Osteocyte (in vitro differentiated cells): ENCODE measurements at regions not wholly inside any gene's neighbourhood (a gene's known extent, or its start where the extent isn't known, plus 50 kb on each side); places are given as distances from the start of the nearest gene placed in this dataset.

ENCODE experiments used
- DNase-seq: peaks from one replicate; pipeline ENCODE4 v3.0.0; 2021; ENCODE audit warnings: mixed read lengths; ENCODE audit not compliant: unreplicated experiment; ENCODE audit errors: extremely low spot score
- H3K27ac Mint-ChIP-seq: one replicate; pipeline ENCODE4 v1.8.0; 2021; ENCODE audit warnings: mild to moderate bottlenecking, mixed read lengths; ENCODE audit not compliant: unreplicated experiment
- H3K27me3 Mint-ChIP-seq: one replicate; pipeline ENCODE4 v1.8.0; 2021; ENCODE audit warnings: mixed read lengths; ENCODE audit not compliant: unreplicated experiment
- H3K36me3 Mint-ChIP-seq: one replicate; pipeline ENCODE4 v1.8.0; 2021; ENCODE audit warnings: mixed read lengths; ENCODE audit not compliant: unreplicated experiment
- H3K4me1 Mint-ChIP-seq: one replicate; pipeline ENCODE4 v1.8.0; 2021; ENCODE audit warnings: mixed read lengths; ENCODE audit not compliant: unreplicated experiment
- H3K4me3 Mint-ChIP-seq: one replicate; pipeline ENCODE4 v1.8.0; 2021; ENCODE audit warnings: mild to moderate bottlenecking, moderate library complexity, mixed read lengths; ENCODE audit not compliant: unreplicated experiment
- H3K9me3 Mint-ChIP-seq: one replicate; pipeline ENCODE4 v1.8.0; 2021; ENCODE audit warnings: mixed read lengths; ENCODE audit not compliant: unreplicated experiment
- TF ChIP-seq, protein P1 (sequence below): fragments of 200-600 bp; sonication (generic); IDR thresholded peaks from 2 replicates; pipeline ENCODE4 v1.5.0; 2021; ENCODE audit warnings: antibody characterized with exemption, mild to moderate bottlenecking, moderate library complexity

GRCh38 chr11:119989159-119989821, 148.6 kb downstream of the TRIM29 start:
- Mint-ChIP-seq H3K4me1 (no peaks in the 10 kb centered on the region), H3K9me3 (no peaks in the 10 kb centered on the region), H3K27ac (no peak overlapping the region), H3K36me3 (no peaks in the 10 kb centered on the region), H3K27me3 (peaks cover 21% of the 10 kb centered on the region), H3K4me3 (no peak overlapping the region)
- TF ChIP-seq, protein P1, sequence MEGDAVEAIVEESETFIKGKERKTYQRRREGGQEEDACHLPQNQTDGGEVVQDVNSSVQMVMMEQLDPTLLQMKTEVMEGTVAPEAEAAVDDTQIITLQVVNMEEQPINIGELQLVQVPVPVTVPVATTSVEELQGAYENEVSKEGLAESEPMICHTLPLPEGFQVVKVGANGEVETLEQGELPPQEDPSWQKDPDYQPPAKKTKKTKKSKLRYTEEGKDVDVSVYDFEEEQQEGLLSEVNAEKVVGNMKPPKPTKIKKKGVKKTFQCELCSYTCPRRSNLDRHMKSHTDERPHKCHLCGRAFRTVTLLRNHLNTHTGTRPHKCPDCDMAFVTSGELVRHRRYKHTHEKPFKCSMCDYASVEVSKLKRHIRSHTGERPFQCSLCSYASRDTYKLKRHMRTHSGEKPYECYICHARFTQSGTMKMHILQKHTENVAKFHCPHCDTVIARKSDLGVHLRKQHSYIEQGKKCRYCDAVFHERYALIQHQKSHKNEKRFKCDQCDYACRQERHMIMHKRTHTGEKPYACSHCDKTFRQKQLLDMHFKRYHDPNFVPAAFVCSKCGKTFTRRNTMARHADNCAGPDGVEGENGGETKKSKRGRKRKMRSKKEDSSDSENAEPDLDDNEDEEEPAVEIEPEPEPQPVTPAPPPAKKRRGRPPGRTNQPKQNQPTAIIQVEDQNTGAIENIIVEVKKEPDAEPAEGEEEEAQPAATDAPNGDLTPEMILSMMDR: no peak
- no peak for DNase-seq

DNA sequence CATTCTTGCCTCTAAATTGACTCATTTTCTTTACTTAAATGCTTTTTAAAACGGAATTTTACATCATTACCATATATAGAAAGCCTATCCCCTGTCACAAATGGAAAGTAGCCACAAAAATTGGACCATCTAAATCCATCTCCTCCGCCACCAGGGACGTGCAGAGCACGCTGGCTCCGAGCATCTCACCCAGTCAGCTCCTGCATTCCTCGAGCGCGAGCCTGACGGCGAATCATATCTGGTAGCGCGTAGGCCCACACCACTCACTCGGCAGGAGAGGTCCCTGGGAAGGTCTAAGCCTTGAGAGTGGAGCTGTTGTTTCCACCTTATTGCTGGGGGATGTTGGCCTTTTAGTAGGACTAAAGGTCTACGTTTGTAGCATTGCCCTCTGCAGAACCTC, 152.4 kb downstream of the TRIM29 start:
- H3K27me3 Mint-ChIP-seq: peaks cover 29% of the 10 kb centered on the region
- no peaks in the 10 kb centered on the region for H3K4me1 Mint-ChIP-seq
- no peak for DNase-seq
- no peaks in the 10 kb centered on the region for H3K36me3 Mint-ChIP-seq
- no peaks in the 10 kb centered on the region for H3K9me3 Mint-ChIP-seq
- no peak overlapping the region for H3K27ac Mint-ChIP-seq
- H3K4me3 Mint-ChIP-seq: no peak overlapping the region
- TF ChIP-seq, protein P1: no peak

DNA sequence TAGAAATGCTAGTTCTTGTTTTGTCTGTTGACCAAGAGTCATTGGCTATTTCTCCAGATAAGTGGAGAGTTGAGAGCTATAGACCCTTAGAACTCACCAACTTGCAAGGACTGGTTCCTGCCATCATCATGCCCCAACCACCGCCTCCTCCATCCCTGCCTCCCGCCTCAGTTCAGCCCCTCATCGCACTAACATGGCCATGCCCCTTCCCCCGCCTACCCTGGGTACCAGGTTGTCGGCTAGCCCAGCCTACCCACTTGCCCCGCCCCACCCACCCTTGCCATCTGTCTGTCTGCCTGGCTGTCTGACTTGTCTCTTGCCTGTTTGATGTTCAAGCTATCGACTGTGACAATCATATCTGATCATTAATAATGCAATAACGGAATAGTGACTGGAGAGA, 154.1 kb downstream of the TRIM29 start:
- peaks cover 25% of the 10 kb centered on the region for H3K27me3 Mint-ChIP-seq

GRCh38 chr11:119983240-119983732, 154.6 kb downstream of the TRIM29 start:
- TF ChIP-seq, protein P1: no peak
- Mint-ChIP-seq H3K27ac (no peak overlapping the region), H3K9me3 (no peaks in the 10 kb centered on the region), H3K27me3 (peaks cover 25% of the 10 kb centered on the region), H3K4me1 (no peaks in the 10 kb centered on the region), H3K36me3 (no peaks in the 10 kb centered on the region), H3K4me3 (no peak overlapping the region)
- DNase-seq: no peak

More for the DNA sequence above, 154.1 kb downstream of the TRIM29 start:
- Mint-ChIP-seq H3K4me3 (no peak overlapping the region), H3K27ac (no peak overlapping the region), H3K9me3 (no peaks in the 10 kb centered on the region), H3K4me1 (no peaks in the 10 kb centered on the region), H3K36me3 (no peaks in the 10 kb centered on the region)
- TF ChIP-seq, protein P1: no peak
- no peak for DNase-seq

DNA sequence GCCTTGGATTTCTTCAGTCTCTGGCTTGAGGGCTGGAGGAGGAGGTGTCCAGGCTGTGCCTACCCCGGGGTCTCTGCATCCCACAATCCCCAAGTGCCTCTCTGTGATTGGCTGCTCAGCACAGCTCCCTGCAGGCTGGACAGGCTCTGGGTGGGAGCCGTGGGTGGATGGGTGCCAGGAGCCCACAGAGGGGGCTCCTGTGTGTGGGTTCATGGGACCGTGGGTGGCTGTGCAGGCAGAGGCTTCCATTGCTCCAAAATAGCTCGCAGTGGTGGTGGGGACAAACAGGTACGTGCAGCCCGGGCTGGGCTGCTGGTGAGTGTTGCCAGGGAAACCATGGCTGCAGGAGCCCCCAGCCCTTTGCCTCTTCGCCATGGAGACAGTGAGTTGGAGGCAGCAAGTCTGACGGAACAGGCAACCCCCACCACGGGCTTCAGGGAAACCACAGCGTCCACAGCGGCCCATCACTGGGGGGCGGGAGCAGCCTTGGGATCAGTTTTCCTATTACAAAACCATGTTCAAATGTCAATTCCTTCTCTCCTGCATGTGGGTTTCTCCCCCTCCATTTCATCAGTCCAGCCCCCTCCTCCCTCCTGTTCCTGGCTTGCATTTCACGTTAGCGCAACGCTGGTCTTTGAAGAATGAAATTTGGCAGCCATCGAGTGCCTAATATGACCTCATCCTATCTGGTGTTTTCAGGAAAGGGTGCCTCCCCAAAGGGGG, 155.2 kb downstream of the TRIM29 start:
- peaks cover 21% of the 10 kb centered on the region for H3K27me3 Mint-ChIP-seq
- no peak for DNase-seq

More for the DNA sequence above, 155.2 kb downstream of the TRIM29 start:
- TF ChIP-seq, protein P1: no peak
- Mint-ChIP-seq H3K27ac (no peak overlapping the region), H3K9me3 (no peaks in the 10 kb centered on the region), H3K36me3 (no peaks in the 10 kb centered on the region), H3K4me3 (no peak overlapping the region), H3K4me1 (no peaks in the 10 kb centered on the region)
